Testis (tissue), 2 donors: ENCODE measurements at regions not wholly inside any gene's neighbourhood (a gene's known extent, or its start where the extent isn't known, plus 50 kb on each side); places are given as distances from the start of the nearest gene placed in this dataset.

ENCODE experiments used
- POLR2A ChIP-seq: fragments of 450-650 bp; IDR thresholded peaks from one replicate; pipeline ENCODE4 v1.6.1; 2017; ENCODE audit warnings: antibody characterized with exemption, mild to moderate bottlenecking, moderate library complexity
- TF ChIP-seq, protein P1 (sequence below), 3 experiments: fragments of 450-650 bp in 2 of 3; fragments of 200-600 bp in 1 of 3; sonication (generic) in 1 of 3; IDR thresholded peaks; one replicate each; pipeline ENCODE4 v1.5.1; 2016 to 2019; ENCODE audit warnings: antibody characterized with exemption in 3 of 3, mild to moderate bottlenecking in 2 of 3, moderate library complexity in 1 of 3

DNA sequence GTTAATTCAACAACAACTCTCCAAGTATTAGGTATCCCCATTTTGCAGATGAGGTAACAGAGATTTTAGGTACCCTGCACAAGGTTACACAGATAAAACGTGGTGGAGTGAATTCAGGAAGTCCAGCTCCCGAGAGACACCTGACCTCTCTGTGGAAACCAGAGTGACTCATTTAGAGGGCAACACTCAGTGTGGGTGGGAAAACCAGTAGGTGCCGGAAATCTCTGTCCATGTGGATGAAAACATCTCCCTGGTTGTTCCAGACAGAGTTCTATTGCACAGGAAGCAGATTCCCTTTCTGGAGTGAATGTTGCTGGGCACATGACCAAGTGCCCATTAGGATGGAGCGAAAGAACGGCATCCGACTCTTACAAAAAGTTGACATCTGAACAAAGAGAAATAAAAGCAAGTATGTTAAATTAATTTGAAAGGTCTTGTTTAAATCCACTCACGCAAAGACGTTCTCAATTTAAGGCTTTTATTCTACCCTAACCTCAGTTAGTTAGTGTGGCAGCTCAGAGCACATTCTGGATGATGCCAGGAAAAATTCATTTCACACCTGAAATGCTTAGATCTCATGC lies 391.9 kb upstream of the WWC1 start:
- TF ChIP-seq, protein P1, sequence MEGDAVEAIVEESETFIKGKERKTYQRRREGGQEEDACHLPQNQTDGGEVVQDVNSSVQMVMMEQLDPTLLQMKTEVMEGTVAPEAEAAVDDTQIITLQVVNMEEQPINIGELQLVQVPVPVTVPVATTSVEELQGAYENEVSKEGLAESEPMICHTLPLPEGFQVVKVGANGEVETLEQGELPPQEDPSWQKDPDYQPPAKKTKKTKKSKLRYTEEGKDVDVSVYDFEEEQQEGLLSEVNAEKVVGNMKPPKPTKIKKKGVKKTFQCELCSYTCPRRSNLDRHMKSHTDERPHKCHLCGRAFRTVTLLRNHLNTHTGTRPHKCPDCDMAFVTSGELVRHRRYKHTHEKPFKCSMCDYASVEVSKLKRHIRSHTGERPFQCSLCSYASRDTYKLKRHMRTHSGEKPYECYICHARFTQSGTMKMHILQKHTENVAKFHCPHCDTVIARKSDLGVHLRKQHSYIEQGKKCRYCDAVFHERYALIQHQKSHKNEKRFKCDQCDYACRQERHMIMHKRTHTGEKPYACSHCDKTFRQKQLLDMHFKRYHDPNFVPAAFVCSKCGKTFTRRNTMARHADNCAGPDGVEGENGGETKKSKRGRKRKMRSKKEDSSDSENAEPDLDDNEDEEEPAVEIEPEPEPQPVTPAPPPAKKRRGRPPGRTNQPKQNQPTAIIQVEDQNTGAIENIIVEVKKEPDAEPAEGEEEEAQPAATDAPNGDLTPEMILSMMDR (IDR thresholded peaks at IDR 0.05): no peak
- TF ChIP-seq POLR2A: no peak
